GM23248 (cell line): ENCODE measurements at regions not wholly inside any gene's neighbourhood (a gene's known extent, or its start where the extent isn't known, plus 50 kb on each side); places are given as distances from the start of the nearest gene placed in this dataset.
"Not testable (repeated sequence)": the region's sequence is repeated elsewhere in the genome, so short reads cannot be mapped to it uniquely, and the experiment has no call there.

Source experiments
- EZH2 ChIP-seq: fragments of 200-600 bp; sonication (generic); IDR thresholded peaks from 2 replicates; pipeline ENCODE4 v1.6.1; 2018; ENCODE audit warnings: antibody characterized with exemption, mild to moderate bottlenecking; ENCODE audit not compliant: insufficient read depth, poor library complexity, severe bottlenecking
- EZH2phosphoT487 ChIP-seq: fragments of 200-600 bp; sonication (generic); IDR thresholded peaks from 2 replicates; pipeline ENCODE4 v1.6.1; 2018; ENCODE audit warnings: antibody characterized with exemption, moderate library complexity, mild to moderate bottlenecking, low read depth; ENCODE audit not compliant: insufficient read depth

GRCh38 chr9:24628809-24629208 is 83.1 kb upstream of the IZUMO3 start:
- TF ChIP-seq EZH2phosphoT487, EZH2: not testable (repeated sequence)
